Stimulated activated naive B cell treated with anti-CD40 and anti-IgM and Interleukin-4, amounts not matched to agents 10 μg/mL and 1 μg/mL and 100 μg/mL, for 72 hours (primary cell): ENCODE measurements at regions not wholly inside any gene's neighbourhood (a gene's known extent, or its start where the extent isn't known, plus 50 kb on each side); places are given as distances from the start of the nearest gene placed in this dataset.

Source experiments
- ATAC-seq, 2 donors: fragments of 150-1000 bp; cut with Tn5 transposase; replicated peaks; 2 replicates each; pipeline ENCODE4 v1.10.0; 2021; ENCODE audit warnings: moderate library complexity in 1 of 2
- DNase-seq: peaks from one replicate; pipeline ENCODE4 v3.0.0; 2021
- H3K27ac Mint-ChIP-seq: one replicate; pipeline ENCODE4 v1.8.0; 2022; ENCODE audit warnings: mild to moderate bottlenecking, mixed read lengths
- H3K27me3 Mint-ChIP-seq, 2 donors: one replicate each; pipeline ENCODE4 v1.8.0; 2022; ENCODE audit warnings: mixed read lengths in 2 of 2
- H3K36me3 Mint-ChIP-seq, 2 donors: one replicate each; pipeline ENCODE4 v1.8.0; 2022; ENCODE audit warnings: mixed read lengths in 2 of 2, mild to moderate bottlenecking in 1 of 2
- H3K4me1 Mint-ChIP-seq, 2 donors: one replicate each; pipeline ENCODE4 v1.8.0; 2022; ENCODE audit warnings: mixed read lengths in 2 of 2, mild to moderate bottlenecking in 1 of 2
- H3K4me3 Mint-ChIP-seq, 2 donors: one replicate each; pipeline ENCODE4 v1.8.0; 2022; ENCODE audit warnings: mild to moderate bottlenecking in 2 of 2, mixed read lengths in 2 of 2, moderate library complexity in 1 of 2
- H3K9me3 Mint-ChIP-seq, 2 donors: one replicate each; pipeline ENCODE4 v1.8.0; 2022; ENCODE audit warnings: mixed read lengths in 2 of 2, mild to moderate bottlenecking in 1 of 2

- H3K4me1 Mint-ChIP-seq: no peaks in the 10 kb centered on the region
- peaks cover 8 to 12% of the 10 kb centered on the region in 2 donors for H3K36me3 Mint-ChIP-seq
- H3K27me3 Mint-ChIP-seq: no peaks in the 10 kb centered on the region
- H3K4me3 Mint-ChIP-seq: no peak overlapping the region
- H3K9me3 Mint-ChIP-seq: peaks cover 13 to 15% of the 10 kb centered on the region in 2 donors
- DNase-seq: no peak
- no peak for ATAC-seq
- H3K27ac Mint-ChIP-seq: no peak overlapping the region
Observed at GRCh38 chr3:4107430-4107829, 195.7 kb upstream of the SETMAR start.

- Mint-ChIP-seq H3K4me1 (peaks cover 8 to 11% of the 10 kb centered on the region in 2 donors), H3K4me3 (no peak overlapping the region), H3K27me3 (no peaks in the 10 kb centered on the region), H3K9me3 (peaks cover 0 to 1% of the 10 kb centered on the region in 2 donors), H3K27ac (peak overlapping the region; percentile 31), H3K36me3 (no peaks in the 10 kb centered on the region)
- DNase-seq: no peak
- peak; percentile 68 to 75 for ATAC-seq
Observed at GRCh38 chr3:4113811-4114522, 189.2 kb upstream of the SETMAR start.

GRCh38 chr3:4119119-4119518 is 184.1 kb upstream of the SETMAR start:
- Mint-ChIP-seq H3K36me3 (peaks cover 0 to 2% of the 10 kb centered on the region in 2 donors), H3K9me3 (no peaks in the 10 kb centered on the region), H3K4me1 (peaks cover 4 to 8% of the 10 kb centered on the region in 2 donors), H3K4me3 (no peak overlapping the region), H3K27me3 (no peaks in the 10 kb centered on the region), H3K27ac (no peak overlapping the region)
- ATAC-seq (no peak), DNase-seq (no peak)

GRCh38 chr3:4125576-4125975 is 177.6 kb upstream of the SETMAR start:
- Mint-ChIP-seq H3K36me3 (peaks cover 6 to 7% of the 10 kb centered on the region in 2 donors), H3K27me3 (no peaks in the 10 kb centered on the region), H3K9me3 (peaks cover 5 to 7% of the 10 kb centered on the region in 2 donors), H3K4me3 (no peak overlapping the region), H3K27ac (no peak overlapping the region), H3K4me1 (peaks cover 0 to 5% of the 10 kb centered on the region in 2 donors)
- DNase-seq: no peak
- no peak for ATAC-seq

GRCh38 chr3:4138150-4138785 is 164.9 kb upstream of the SETMAR start:
- Mint-ChIP-seq H3K9me3 (peaks cover 5 to 8% of the 10 kb centered on the region in 2 donors), H3K27me3 (peaks cover 0 to 5% of the 10 kb centered on the region in 2 donors), H3K4me1 (no peaks in the 10 kb centered on the region), H3K4me3 (no peak overlapping the region), H3K27ac (no peak overlapping the region), H3K36me3 (peaks cover 3 to 13% of the 10 kb centered on the region in 2 donors)
- DNase-seq: no peak
- no peak for ATAC-seq

- ATAC-seq (no peak), DNase-seq (no peak)
- H3K36me3 Mint-ChIP-seq: peaks cover 3 to 12% of the 10 kb centered on the region in 2 donors
- no peaks in the 10 kb centered on the region for H3K4me1 Mint-ChIP-seq
- peaks cover 0 to 4% of the 10 kb centered on the region in 2 donors for H3K27me3 Mint-ChIP-seq
- no peak overlapping the region for H3K4me3 Mint-ChIP-seq
- no peak overlapping the region for H3K27ac Mint-ChIP-seq
- peaks cover 5 to 8% of the 10 kb centered on the region in 2 donors for H3K9me3 Mint-ChIP-seq
Observed at GRCh38 chr3:4138786-4139431, 164.3 kb upstream of the SETMAR start.

- Mint-ChIP-seq H3K4me1 (no peaks in the 10 kb centered on the region), H3K27ac (no peak overlapping the region), H3K36me3 (peaks cover 5% of the 10 kb centered on the region in 2 donors), H3K9me3 (peaks cover 3 to 4% of the 10 kb centered on the region in 2 donors), H3K27me3 (no peaks in the 10 kb centered on the region), H3K4me3 (no peak overlapping the region)
- DNase-seq (no peak), ATAC-seq (no peak)
Observed at GRCh38 chr3:4139462-4140140, 163.6 kb upstream of the SETMAR start.

GRCh38 chr3:4140921-4141320 is 162.2 kb upstream of the SETMAR start:
- DNase-seq (no peak), ATAC-seq (no peak)
- Mint-ChIP-seq H3K27me3 (no peaks in the 10 kb centered on the region), H3K4me1 (no peaks in the 10 kb centered on the region), H3K36me3 (peaks cover 0 to 2% of the 10 kb centered on the region in 2 donors), H3K9me3 (no peaks in the 10 kb centered on the region), H3K27ac (no peak overlapping the region), H3K4me3 (no peak overlapping the region)

GRCh38 chr3:4147556-4148118 is 155.5 kb upstream of the SETMAR start:
- Mint-ChIP-seq H3K36me3 (peaks cover 0 to 2% of the 10 kb centered on the region in 2 donors), H3K4me3 (no peak overlapping the region), H3K27ac (no peak overlapping the region), H3K9me3 (peaks cover 0 to 4% of the 10 kb centered on the region in 2 donors), H3K27me3 (no peaks in the 10 kb centered on the region), H3K4me1 (no peaks in the 10 kb centered on the region)
- ATAC-seq: no peak
- DNase-seq: no peak

GRCh38 chr3:4149296-4149695 is 153.9 kb upstream of the SETMAR start:
- no peaks in the 10 kb centered on the region for H3K36me3 Mint-ChIP-seq
- no peak overlapping the region for H3K27ac Mint-ChIP-seq
- H3K4me3 Mint-ChIP-seq: no peak overlapping the region
- DNase-seq (no peak), ATAC-seq (no peak)
- no peaks in the 10 kb centered on the region for H3K27me3 Mint-ChIP-seq
- peaks cover 0 to 4% of the 10 kb centered on the region in 2 donors for H3K9me3 Mint-ChIP-seq
- no peaks in the 10 kb centered on the region for H3K4me1 Mint-ChIP-seq

GRCh38 chr3:4150816-4151215 is 152.4 kb upstream of the SETMAR start:
- Mint-ChIP-seq H3K9me3 (peaks cover 0 to 4% of the 10 kb centered on the region in 2 donors), H3K4me1 (no peaks in the 10 kb centered on the region), H3K36me3 (no peaks in the 10 kb centered on the region), H3K4me3 (no peak overlapping the region), H3K27me3 (no peaks in the 10 kb centered on the region), H3K27ac (no peak overlapping the region)
- ATAC-seq (no peak), DNase-seq (no peak)

GRCh38 chr3:4151859-4152258 is 151.3 kb upstream of the SETMAR start:
- Mint-ChIP-seq H3K27me3 (no peaks in the 10 kb centered on the region), H3K36me3 (no peaks in the 10 kb centered on the region), H3K4me1 (no peaks in the 10 kb centered on the region), H3K4me3 (no peak overlapping the region), H3K27ac (no peak overlapping the region), H3K9me3 (no peaks in the 10 kb centered on the region)
- DNase-seq: no peak
- ATAC-seq: no peak

GRCh38 chr3:4153771-4154170 is 149.4 kb upstream of the SETMAR start:
- no peak for DNase-seq
- Mint-ChIP-seq H3K27me3 (no peaks in the 10 kb centered on the region), H3K27ac (no peak overlapping the region), H3K4me1 (no peaks in the 10 kb centered on the region), H3K9me3 (peaks cover 0 to 2% of the 10 kb centered on the region in 2 donors), H3K4me3 (no peak overlapping the region), H3K36me3 (no peaks in the 10 kb centered on the region)
- no peak for ATAC-seq

GRCh38 chr3:4158329-4158728 is 144.8 kb upstream of the SETMAR start:
- DNase-seq (no peak), ATAC-seq (no peak)
- Mint-ChIP-seq H3K4me3 (no peak overlapping the region), H3K27ac (no peak overlapping the region), H3K36me3 (peaks cover 8 to 18% of the 10 kb centered on the region in 2 donors), H3K27me3 (no peaks in the 10 kb centered on the region), H3K4me1 (peaks cover 0 to 1% of the 10 kb centered on the region in 2 donors), H3K9me3 (peaks cover 0 to 2% of the 10 kb centered on the region in 2 donors)
